Smooth muscle cell (in vitro differentiated cells): ENCODE measurements at regions not wholly inside any gene's neighbourhood (a gene's known extent, or its start where the extent isn't known, plus 50 kb on each side); places are given as distances from the start of the nearest gene placed in this dataset.

Source experiments
- DNase-seq: peaks from one replicate; lab custom pipeline; 2025; ENCODE audit not compliant: unreplicated experiment; lab: John Stamatoyannopoulos, UW
- H2AFZ ChIP-seq: fragments of 200-600 bp; sonication (generic); 2 replicates; pipeline ENCODE4 v1.6.0; 2016; ENCODE audit warnings: antibody characterized with exemption, low read depth, mild to moderate bottlenecking
- H3F3A ChIP-seq: fragments of 200-600 bp; sonication (generic); 2 replicates; pipeline ENCODE4 v1.6.0; 2017; ENCODE audit warnings: antibody characterized with exemption, low read depth
- H3K27ac ChIP-seq: fragments of 200-600 bp; sonication (generic); 2 replicates; pipeline ENCODE4 v1.5.1; 2016; ENCODE audit warnings: low read depth, mild to moderate bottlenecking
- H3K27me3 ChIP-seq: fragments of 200-600 bp; sonication (generic); 2 replicates; pipeline ENCODE4 v1.6.1; 2016; ENCODE audit warnings: low read depth, mild to moderate bottlenecking
- H3K36me3 ChIP-seq: fragments of 200-600 bp; sonication (generic); 2 replicates; pipeline ENCODE4 v1.5.1; 2016; ENCODE audit warnings: low read depth
- H3K4me1 ChIP-seq: fragments of 200-600 bp; sonication (generic); 2 replicates; pipeline ENCODE4 v1.5.1; 2016; ENCODE audit warnings: low read depth
- H3K4me2 ChIP-seq: fragments of 200-600 bp; sonication (generic); 2 replicates; pipeline ENCODE4 v1.6.0; 2016; ENCODE audit warnings: mild to moderate bottlenecking
- H3K4me3 ChIP-seq: fragments of 200-600 bp; sonication (generic); 2 replicates; pipeline ENCODE4 v1.5.1; 2016; ENCODE audit warnings: mild to moderate bottlenecking
- H3K79me2 ChIP-seq: fragments of 200-600 bp; sonication (generic); 2 replicates; pipeline ENCODE4 v1.6.0; 2016; ENCODE audit warnings: low read depth, mild to moderate bottlenecking
- H3K9ac ChIP-seq: fragments of 200-600 bp; sonication (generic); 2 replicates; pipeline ENCODE4 v1.6.0; 2016; ENCODE audit warnings: low read depth
- H3K9me3 ChIP-seq: fragments of 200-600 bp; sonication (generic); replicated peaks from 2 replicates; pipeline ENCODE4 v1.5.1; 2016; ENCODE audit warnings: low read depth
- H4K20me1 ChIP-seq: fragments of 200-600 bp; sonication (generic); 2 replicates; pipeline ENCODE4 v1.6.0; 2016; ENCODE audit warnings: low read depth
- WGBS: methylation state at CpG from one replicate; pipeline ENCODE4 v1.1.7; 2016; ENCODE audit warnings: low lambda C conversion rate; 5-methylcytosine and 5-hydroxymethylcytosine counted together
- TF ChIP-seq, protein P1 (sequence below): fragments of 200-600 bp; sonication (generic); IDR thresholded peaks from 2 replicates; pipeline ENCODE4 v1.5.1; 2017; ENCODE audit warnings: borderline replicate concordance, mild to moderate bottlenecking, antibody characterized with exemption; ENCODE audit not compliant: insufficient read depth, poor library complexity, severe bottlenecking

GRCh38 chr7:26046150-26046549 is 105.8 kb upstream of the NFE2L3 start:
- TF ChIP-seq, protein P1, sequence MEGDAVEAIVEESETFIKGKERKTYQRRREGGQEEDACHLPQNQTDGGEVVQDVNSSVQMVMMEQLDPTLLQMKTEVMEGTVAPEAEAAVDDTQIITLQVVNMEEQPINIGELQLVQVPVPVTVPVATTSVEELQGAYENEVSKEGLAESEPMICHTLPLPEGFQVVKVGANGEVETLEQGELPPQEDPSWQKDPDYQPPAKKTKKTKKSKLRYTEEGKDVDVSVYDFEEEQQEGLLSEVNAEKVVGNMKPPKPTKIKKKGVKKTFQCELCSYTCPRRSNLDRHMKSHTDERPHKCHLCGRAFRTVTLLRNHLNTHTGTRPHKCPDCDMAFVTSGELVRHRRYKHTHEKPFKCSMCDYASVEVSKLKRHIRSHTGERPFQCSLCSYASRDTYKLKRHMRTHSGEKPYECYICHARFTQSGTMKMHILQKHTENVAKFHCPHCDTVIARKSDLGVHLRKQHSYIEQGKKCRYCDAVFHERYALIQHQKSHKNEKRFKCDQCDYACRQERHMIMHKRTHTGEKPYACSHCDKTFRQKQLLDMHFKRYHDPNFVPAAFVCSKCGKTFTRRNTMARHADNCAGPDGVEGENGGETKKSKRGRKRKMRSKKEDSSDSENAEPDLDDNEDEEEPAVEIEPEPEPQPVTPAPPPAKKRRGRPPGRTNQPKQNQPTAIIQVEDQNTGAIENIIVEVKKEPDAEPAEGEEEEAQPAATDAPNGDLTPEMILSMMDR: no peak
- no peaks in the 10 kb centered on the region for H3K4me1 ChIP-seq
- no peak overlapping the region for H2AFZ ChIP-seq
- H3K4me2 ChIP-seq: no peak overlapping the region
- no peaks in the 10 kb centered on the region for H4K20me1 ChIP-seq
- H3K9me3 ChIP-seq: no peaks in the 10 kb centered on the region
- no peaks in the 10 kb centered on the region for H3K79me2 ChIP-seq
- H3K4me3 ChIP-seq: no peak overlapping the region
- no peaks in the 10 kb centered on the region for H3K27me3 ChIP-seq
- no peak overlapping the region for H3K27ac ChIP-seq
- WGBS: 89% methylated on average over 3 of the region's 3 CpGs
- H3F3A ChIP-seq: no peaks in the 10 kb centered on the region
- no peak overlapping the region for H3K9ac ChIP-seq
- DNase-seq: no peak
- H3K36me3 ChIP-seq: no peaks in the 10 kb centered on the region

- Histone ChIP-seq H4K20me1 (no peaks in the 10 kb centered on the region), H3K4me1 (no peaks in the 10 kb centered on the region), H2AFZ (no peak overlapping the region), H3K9me3 (no peaks in the 10 kb centered on the region), H3K4me3 (no peak overlapping the region), H3K27me3 (no peaks in the 10 kb centered on the region), H3K9ac (no peak overlapping the region), H3K27ac (no peak overlapping the region), H3K4me2 (no peak overlapping the region), H3K36me3 (no peaks in the 10 kb centered on the region), H3F3A (no peaks in the 10 kb centered on the region), H3K79me2 (no peaks in the 10 kb centered on the region)
- 93% methylated on average over 1 of the region's 1 CpG for WGBS
- TF ChIP-seq, protein P1: no peak
- no peak for DNase-seq
These were observed 105.1 kb upstream of the NFE2L3 start for GRCh38 chr7:26046878-26047277.

DNA sequence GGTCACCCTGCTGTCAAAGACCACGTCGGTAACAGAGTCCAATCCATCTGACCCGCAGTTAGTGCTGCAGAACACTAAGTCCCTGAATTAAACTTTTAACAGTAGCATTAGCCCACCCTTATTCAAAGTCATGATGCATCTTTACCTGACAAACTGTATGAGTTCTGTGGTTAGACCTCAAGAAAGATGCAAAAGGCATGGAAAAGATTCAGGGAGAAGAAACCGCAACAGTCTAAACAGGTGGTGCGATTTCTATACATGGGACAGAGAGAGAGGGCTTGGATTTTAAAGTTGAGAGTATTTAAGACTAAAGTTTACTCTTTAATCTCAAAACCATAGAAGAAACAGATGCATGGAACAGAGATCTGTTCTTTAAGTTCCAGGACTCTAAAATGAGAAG is 103.3 kb upstream of the NFE2L3 start:
- H4K20me1 ChIP-seq: no peaks in the 10 kb centered on the region
- WGBS: 97% methylated on average over 5 of the region's 5 CpGs
- H3K4me3 ChIP-seq: no peak overlapping the region
- no peaks in the 10 kb centered on the region for H3K4me1 ChIP-seq
- no peak overlapping the region for H3K27ac ChIP-seq
- H3F3A ChIP-seq: no peaks in the 10 kb centered on the region
- H3K36me3 ChIP-seq: no peaks in the 10 kb centered on the region
- no peak overlapping the region for H2AFZ ChIP-seq
- H3K4me2 ChIP-seq: no peak overlapping the region
- DNase-seq: no peak
- no peaks in the 10 kb centered on the region for H3K9me3 ChIP-seq
- TF ChIP-seq, protein P1: no peak
- no peaks in the 10 kb centered on the region for H3K79me2 ChIP-seq
- H3K27me3 ChIP-seq: no peaks in the 10 kb centered on the region
- H3K9ac ChIP-seq: no peak overlapping the region

DNA sequence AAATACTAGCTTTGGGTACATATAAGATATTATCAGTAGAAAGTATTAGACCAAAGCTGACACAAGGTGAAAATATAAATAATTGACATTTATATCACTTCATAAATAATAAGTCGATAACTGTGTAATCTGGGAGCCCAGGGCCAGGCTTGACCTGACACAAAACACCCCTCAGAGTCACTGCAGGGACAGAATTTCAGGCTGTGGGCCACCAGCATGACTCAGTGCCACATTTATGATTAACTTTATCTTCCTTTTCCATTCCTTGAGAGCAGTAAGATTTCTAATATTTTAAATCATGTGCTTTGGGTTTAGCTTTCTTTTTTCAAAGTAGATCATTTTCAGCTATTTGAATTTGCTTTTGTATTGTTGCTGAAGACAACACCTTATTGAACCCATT is 102.9 kb upstream of the NFE2L3 start:
- 81% methylated on average over 1 of the region's 1 CpG for WGBS

More for the DNA sequence above, 102.9 kb upstream of the NFE2L3 start:
- Histone ChIP-seq H3K9me3 (no peaks in the 10 kb centered on the region), H3K27ac (no peak overlapping the region), H3K36me3 (no peaks in the 10 kb centered on the region), H3K4me3 (no peak overlapping the region), H3K79me2 (no peaks in the 10 kb centered on the region), H4K20me1 (no peaks in the 10 kb centered on the region), H3F3A (no peaks in the 10 kb centered on the region), H3K4me2 (no peak overlapping the region), H3K27me3 (no peaks in the 10 kb centered on the region), H3K4me1 (no peaks in the 10 kb centered on the region), H2AFZ (no peak overlapping the region), H3K9ac (no peak overlapping the region)
- TF ChIP-seq, protein P1: no peak
- no peak for DNase-seq
